NCI-H510A treated with DMSO at 0.1 percent for 48 hours (cell line): ENCODE measurements at regions not wholly inside any gene's neighbourhood (a gene's known extent, or its start where the extent isn't known, plus 50 kb on each side); places are given as distances from the start of the nearest gene placed in this dataset.
"Not testable (repeated sequence)": the region's sequence is repeated elsewhere in the genome, so short reads cannot be mapped to it uniquely, and the experiment has no call there.

Experiments
- DNase-seq: peaks from one replicate; lab custom pipeline; 2025; lab: John Stamatoyannopoulos, UW

- peak; percentile 20 for DNase-seq
Measured at GRCh38 chr10:45515630-45516029, 141.6 kb downstream of the ALOX5 start.

DNA sequence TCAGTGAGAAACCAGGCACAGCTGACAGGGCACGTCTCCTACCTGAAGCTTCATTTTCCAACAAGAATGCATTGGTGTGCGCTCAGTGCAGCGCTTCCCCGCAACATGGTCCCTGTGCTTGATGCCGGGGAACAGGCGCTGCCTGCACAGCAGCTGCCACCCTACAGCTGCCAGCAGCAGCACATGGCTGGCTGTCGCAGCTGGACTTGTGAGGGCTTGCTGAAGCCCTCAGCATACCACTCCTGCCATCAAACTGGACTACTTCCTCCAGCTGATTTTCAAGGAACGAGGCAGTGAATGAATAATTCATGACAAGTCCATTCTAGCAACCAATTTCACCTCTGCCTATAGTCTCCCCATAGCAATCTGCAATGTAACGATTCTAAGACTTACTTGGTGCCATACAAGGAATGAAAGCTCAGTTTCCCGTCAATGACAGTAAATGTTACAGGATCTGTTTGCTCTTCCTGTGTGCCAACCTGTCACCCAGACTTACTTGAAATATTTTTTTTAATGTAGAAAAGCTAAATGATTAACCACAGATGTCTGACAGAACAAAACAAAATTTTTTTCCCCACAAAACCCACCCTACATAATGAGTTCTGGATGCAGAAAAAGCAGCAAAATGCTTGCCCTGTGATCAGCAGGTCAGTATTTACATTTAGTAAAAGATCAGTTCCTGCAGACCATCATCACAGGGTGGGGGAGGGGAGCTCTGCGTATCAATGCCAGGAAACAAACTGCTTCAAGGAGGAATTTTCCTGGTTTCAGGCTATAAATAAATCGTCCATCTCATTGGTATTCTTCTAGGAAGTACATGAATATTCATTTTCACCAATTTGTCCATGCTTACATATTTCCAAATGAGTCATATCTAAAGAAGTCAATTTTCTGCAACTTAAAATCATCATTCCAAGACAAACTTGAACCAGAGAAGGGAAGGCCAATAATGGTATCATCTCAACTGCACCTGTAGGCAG is 140.6 kb downstream of the ALOX5 start:
- DNase-seq: peak; percentile 39

- no peak for DNase-seq
Measured at GRCh38 chr10:45513551-45513950, 139.5 kb downstream of the ALOX5 start.

- not testable (repeated sequence) for DNase-seq
Measured at GRCh38 chr10:45511926-45512325, 137.9 kb downstream of the ALOX5 start.

DNA sequence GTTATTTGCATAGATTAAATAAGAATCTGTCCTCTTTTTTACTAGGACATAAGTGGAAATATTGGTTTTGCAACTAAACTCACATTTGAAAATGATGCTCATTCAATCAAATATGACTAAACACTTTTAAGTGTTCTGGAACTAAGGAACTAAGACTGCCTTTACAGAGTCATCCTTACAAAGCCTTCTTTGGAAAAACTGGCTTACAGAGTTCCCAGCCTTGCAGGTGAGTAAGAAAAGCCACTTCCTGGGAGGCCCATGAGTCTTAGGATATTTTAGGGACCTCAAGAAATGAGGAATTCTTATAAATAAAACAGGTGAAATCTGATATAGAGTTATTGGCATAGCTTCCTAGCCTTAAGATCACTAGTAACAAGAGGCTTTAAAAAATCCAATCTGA is 135.5 kb downstream of the ALOX5 start:
- no peak for DNase-seq

DNA sequence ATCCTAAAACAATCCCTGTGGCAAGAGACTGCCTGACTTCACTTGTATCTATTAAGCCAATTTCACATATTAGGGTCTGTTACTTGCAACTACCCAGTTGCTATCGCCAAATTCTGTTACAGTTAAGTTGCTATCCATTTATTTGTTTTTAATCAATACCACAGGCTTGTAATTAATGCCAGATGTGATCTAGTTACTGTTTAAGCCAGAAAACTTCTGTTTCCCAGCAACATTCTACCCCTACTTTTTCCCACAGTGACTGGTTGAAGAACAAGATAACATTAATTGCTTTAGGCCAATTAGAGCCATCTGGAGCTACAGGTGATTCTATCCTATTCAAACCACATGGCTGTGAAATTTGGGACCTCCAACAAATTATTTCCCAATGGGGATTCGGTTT is 131.3 kb downstream of the ALOX5 start:
- no peak for DNase-seq

DNA sequence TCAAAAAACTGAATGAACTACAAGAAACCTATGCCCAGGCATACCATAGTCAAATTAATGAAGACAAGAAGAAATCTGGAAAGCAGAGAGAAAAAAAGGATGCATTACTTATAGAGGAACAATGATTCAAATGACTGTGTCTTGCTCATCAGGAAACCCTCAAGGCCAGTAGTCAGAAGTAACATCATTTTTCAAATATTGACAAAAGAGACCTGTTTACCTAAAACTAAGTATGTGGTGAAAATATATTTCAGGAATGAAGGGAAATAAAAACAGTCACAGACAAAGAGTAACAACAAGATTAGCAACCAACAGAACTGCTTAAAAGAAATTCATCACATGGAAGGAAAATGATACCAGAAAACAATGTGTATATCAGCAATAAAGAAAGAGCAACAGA is 128.4 kb downstream of the ALOX5 start:
- no peak for DNase-seq

DNA sequence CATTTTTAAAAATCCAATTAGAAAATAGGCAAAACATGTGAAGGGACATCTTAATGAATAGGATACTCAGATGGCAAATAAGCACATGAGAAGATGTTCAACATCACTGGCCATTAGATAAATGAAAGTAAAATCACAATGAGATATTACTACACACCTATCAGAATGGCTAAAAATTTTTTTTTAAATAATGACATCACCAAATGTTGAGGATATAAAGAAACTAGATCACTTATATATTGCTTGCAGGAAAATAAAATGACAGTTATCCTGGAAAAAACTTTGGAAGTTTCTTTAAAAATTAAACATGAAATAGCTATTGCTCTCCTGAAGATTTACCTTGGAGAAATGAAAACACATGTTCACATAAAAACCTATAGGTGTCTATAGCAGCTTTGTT is 127.8 kb downstream of the ALOX5 start:
- DNase-seq: no peak

- no peak for DNase-seq
Measured at GRCh38 chr10:45500798-45501197, 126.8 kb downstream of the ALOX5 start.

DNA sequence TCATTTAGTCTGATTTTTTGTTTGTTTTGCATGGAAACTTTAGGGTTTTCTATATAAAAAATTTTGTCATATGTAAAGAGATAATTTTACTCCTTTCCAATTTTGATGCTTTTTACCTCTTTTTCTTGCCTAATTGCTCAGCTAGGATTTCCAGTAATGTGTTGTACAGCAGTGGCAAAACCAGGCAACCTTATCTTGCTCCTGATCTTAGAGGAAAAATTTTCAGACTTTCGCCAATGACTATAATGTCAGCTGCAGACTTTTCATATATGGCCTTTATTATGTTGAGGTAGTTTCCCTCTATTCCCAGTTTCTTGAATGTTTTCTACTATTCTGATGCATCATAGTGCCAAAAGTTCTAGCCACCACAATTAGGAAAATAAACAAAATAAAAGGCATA is 126.3 kb downstream of the ALOX5 start:
- no peak for DNase-seq

DNA sequence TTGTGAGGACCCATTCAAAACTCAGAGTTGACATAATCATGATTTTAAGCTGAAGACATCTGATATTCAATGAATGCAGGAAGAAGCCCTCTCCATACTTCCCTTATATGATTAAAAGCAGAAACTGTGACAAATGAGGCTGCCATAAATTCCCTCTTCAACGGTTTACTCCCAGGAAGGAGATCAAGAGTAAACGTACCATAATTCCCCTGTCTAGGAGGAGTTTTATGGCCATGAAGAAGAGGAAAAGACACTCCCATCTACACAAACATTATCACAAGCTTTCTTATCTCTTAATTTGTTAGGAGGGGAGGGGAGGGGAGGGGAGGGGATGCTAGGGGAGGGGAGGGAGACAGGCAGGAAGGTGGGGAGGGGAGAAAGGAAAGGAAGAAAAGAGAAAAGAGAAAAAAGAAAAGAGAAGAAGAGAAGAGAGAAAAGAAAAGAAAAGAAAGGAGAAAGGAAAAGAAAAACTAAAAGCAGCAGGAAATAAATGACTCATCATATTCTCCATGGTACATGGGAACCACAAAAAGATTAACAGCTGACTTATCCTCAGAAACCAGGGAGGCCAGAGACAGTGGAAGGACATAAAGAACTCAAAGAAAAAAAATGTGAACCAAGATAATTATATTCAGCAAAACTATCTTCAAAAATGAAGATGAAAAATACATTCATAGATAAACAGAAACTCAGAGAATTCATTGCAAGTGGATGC is 121.6 kb downstream of the ALOX5 start:
- no peak for DNase-seq
